ENCODE measurements at regions not wholly inside any gene's neighbourhood (a gene's known extent, or its start where the extent isn't known, plus 50 kb on each side); places are given as distances from the start of the nearest gene placed in this dataset.
A peak's percentile ranks its signal among the peaks of the same experiment; 100 is the strongest.
"Not testable (repeated sequence)": the region's sequence is repeated elsewhere in the genome, so short reads cannot be mapped to it uniquely, and the experiment has no call there.

GRCh38 chr1:199945591-199945990 lies 81.9 kb upstream of the NR5A2 start:
- Histone ChIP-seq H3K4me3 (no peak overlapping the region), H3K4me1 (no peaks in the 10 kb centered on the region), H3K36me3 (no peaks in the 10 kb centered on the region), H3K27me3 (no peaks in the 10 kb centered on the region), H3K27ac (no peak overlapping the region), H3K9me3 (no peaks in the 10 kb centered on the region)
- DNase-seq = no peak
- TF ChIP-seq CTCF (IDR thresholded peaks at IDR 0.05) = no peak
- TF ChIP-seq POLR2A (IDR thresholded peaks at IDR 0.05) = no peak

GRCh38 chr1:199946305-199947155 lies 81.0 kb upstream of the NR5A2 start:
- Histone ChIP-seq H3K4me1 (no peaks in the 10 kb centered on the region), H3K9me3 (no peaks in the 10 kb centered on the region), H3K4me3 (no peak overlapping the region), H3K27me3 (no peaks in the 10 kb centered on the region), H3K36me3 (no peaks in the 10 kb centered on the region), H3K27ac (no peak overlapping the region)
- TF ChIP-seq POLR2A (IDR thresholded peaks at IDR 0.05) (no peak), CTCF (IDR thresholded peaks at IDR 0.05) (no peak)
- no peak for DNase-seq

GRCh38 chr1:199948587-199949280 lies 78.8 kb upstream of the NR5A2 start:
- H3K9me3 ChIP-seq = no peaks in the 10 kb centered on the region

GRCh38 chr1:199951005-199951404 lies 76.5 kb upstream of the NR5A2 start:
- H3K36me3 ChIP-seq, H3K27me3 ChIP-seq, H3K9me3 ChIP-seq, H3K4me3 ChIP-seq, H3K27ac ChIP-seq, DNase-seq, H3K4me1 ChIP-seq: not testable (repeated sequence)

More at GRCh38 chr1:199948587-199949280, 78.8 kb upstream of the NR5A2 start:
- Histone ChIP-seq H3K36me3 (no peaks in the 10 kb centered on the region), H3K4me3 (no peak overlapping the region), H3K4me1 (no peaks in the 10 kb centered on the region), H3K27ac (no peak overlapping the region), H3K27me3 (no peaks in the 10 kb centered on the region)
- no peak for DNase-seq
- TF ChIP-seq CTCF (IDR thresholded peaks at IDR 0.05) = no peak
- TF ChIP-seq POLR2A (IDR thresholded peaks at IDR 0.05) = no peak

- Histone ChIP-seq H3K9me3 (no peaks in the 10 kb centered on the region), H3K4me1 (no peaks in the 10 kb centered on the region), H3K27ac (no peak overlapping the region), H3K27me3 (no peaks in the 10 kb centered on the region), H3K36me3 (no peaks in the 10 kb centered on the region), H3K4me3 (no peak overlapping the region)
- no peak for DNase-seq
- TF ChIP-seq CTCF (IDR thresholded peaks at IDR 0.05) = no peak
- no peak for TF ChIP-seq POLR2A (IDR thresholded peaks at IDR 0.05)
These were observed 73.9 kb upstream of the NR5A2 start for GRCh38 chr1:199953651-199954050.

- Histone ChIP-seq H3K4me3 (no peak overlapping the region), H3K9me3 (no peaks in the 10 kb centered on the region), H3K4me1 (no peaks in the 10 kb centered on the region), H3K27ac (no peak overlapping the region), H3K27me3 (no peaks in the 10 kb centered on the region), H3K36me3 (no peaks in the 10 kb centered on the region)
- DNase-seq = peak in 2 of 3 donors; percentile 52 to 54
- no peak for TF ChIP-seq POLR2A (IDR thresholded peaks at IDR 0.05)
- peak in 3 of 6 experiments; percentile 39 to 51 (median 40) for TF ChIP-seq CTCF (IDR thresholded peaks at IDR 0.05)
These were observed 72.8 kb upstream of the NR5A2 start for GRCh38 chr1:199954699-199955098.

Data from Peyer's patch (tissue), 4 donors.